ENCODE measurements at regions not wholly inside any gene's neighbourhood (a gene's known extent, or its start where the extent isn't known, plus 50 kb on each side); places are given as distances from the start of the nearest gene placed in this dataset.

DNA sequence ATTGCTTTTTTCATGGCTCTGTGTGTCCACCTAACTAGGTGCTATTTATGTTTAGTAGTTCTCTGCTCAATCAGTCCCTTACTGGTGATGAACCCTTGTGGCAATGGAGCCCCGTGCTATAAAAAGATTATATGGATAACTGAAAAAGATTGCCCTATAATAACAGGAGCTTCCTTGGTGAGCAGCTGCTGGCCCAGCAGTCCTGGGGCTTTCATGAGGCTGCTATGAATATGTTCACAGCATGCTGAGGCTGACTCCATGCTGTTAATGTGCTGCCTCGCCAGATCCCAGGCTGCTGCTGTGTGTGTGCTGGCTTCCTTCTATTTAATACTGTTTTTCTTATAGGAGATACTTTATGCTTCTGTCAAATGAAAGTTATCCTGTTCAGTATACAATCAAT, 357.5 kb downstream of the TAF11L14 start:
- peaks cover 0 to 3% (median 0%) of the 10 kb centered on the region in 7 donors for H3K9me3 Mint-ChIP-seq
- no CpG with 5 or more reads among the region's 2 CpGs for WGBS (ENCODE audit: insufficient coverage)
- intact Hi-C loops (cut with micrococcal nuclease): no loop called here
- H3K4me1 Mint-ChIP-seq: no peaks in the 10 kb centered on the region
- H3K4me2 ChIP-seq (replicated peaks; ENCODE audit: extremely low read depth, low read length, poor library complexity, severe bottlenecking): no peak overlapping the region
- H3K27ac Mint-ChIP-seq: no peak overlapping the region
- H3K36me3 Mint-ChIP-seq: no peaks in the 10 kb centered on the region
- no peaks in the 10 kb centered on the region for H3K36me3 ChIP-seq (replicated peaks in 1 of 2; ENCODE audit: control insufficient read depth in 1 of 2, insufficient read depth in 2 of 2, low read length in 2 of 2)
- H3K27ac ChIP-seq (ENCODE audit: low read depth in 1 of 2, low read length in 2 of 2): no peak overlapping the region
- H3K9ac ChIP-seq (ENCODE audit: insufficient read depth, low read length, poor library complexity, severe bottlenecking): no peak overlapping the region
- no peak overlapping the region for H3K4me3 Mint-ChIP-seq
- no peak overlapping the region for H3K4me3 ChIP-seq (replicated peaks in 1 of 3; ENCODE audit: low read depth in 2 of 3, low read length in 3 of 3)
- H3K27me3 ChIP-seq (ENCODE audit: control insufficient read depth in 2 of 2, insufficient read depth in 2 of 2, low read length in 2 of 2): no peaks in the 10 kb centered on the region
- H4K20me1 ChIP-seq (ENCODE audit: insufficient read depth, low read length): no peaks in the 10 kb centered on the region
- no peaks in the 10 kb centered on the region for H3K4me1 ChIP-seq (ENCODE audit: control insufficient read depth in 1 of 2, insufficient read depth in 2 of 2, low read length in 2 of 2)
- H3K9me3 ChIP-seq (replicated peaks in 1 of 2; ENCODE audit: control insufficient read depth in 1 of 2, insufficient read depth in 1 of 2, low read length in 2 of 2): no peaks in the 10 kb centered on the region
- no peak overlapping the region for H2AFZ ChIP-seq (ENCODE audit: insufficient read depth, low read depth, low read length, poor library complexity, severe bottlenecking)
- H3K79me2 ChIP-seq (ENCODE audit: insufficient read depth, low read length): no peaks in the 10 kb centered on the region
- peaks cover 0 to 1% (median 0%) of the 10 kb centered on the region in 3 donors for H3K27me3 Mint-ChIP-seq (ENCODE audit: low read depth in 3 of 3)
- TF ChIP-seq, protein P1, sequence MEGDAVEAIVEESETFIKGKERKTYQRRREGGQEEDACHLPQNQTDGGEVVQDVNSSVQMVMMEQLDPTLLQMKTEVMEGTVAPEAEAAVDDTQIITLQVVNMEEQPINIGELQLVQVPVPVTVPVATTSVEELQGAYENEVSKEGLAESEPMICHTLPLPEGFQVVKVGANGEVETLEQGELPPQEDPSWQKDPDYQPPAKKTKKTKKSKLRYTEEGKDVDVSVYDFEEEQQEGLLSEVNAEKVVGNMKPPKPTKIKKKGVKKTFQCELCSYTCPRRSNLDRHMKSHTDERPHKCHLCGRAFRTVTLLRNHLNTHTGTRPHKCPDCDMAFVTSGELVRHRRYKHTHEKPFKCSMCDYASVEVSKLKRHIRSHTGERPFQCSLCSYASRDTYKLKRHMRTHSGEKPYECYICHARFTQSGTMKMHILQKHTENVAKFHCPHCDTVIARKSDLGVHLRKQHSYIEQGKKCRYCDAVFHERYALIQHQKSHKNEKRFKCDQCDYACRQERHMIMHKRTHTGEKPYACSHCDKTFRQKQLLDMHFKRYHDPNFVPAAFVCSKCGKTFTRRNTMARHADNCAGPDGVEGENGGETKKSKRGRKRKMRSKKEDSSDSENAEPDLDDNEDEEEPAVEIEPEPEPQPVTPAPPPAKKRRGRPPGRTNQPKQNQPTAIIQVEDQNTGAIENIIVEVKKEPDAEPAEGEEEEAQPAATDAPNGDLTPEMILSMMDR (IDR thresholded peaks at IDR 0.05): no peak
- DNase-seq: no peak

DNA sequence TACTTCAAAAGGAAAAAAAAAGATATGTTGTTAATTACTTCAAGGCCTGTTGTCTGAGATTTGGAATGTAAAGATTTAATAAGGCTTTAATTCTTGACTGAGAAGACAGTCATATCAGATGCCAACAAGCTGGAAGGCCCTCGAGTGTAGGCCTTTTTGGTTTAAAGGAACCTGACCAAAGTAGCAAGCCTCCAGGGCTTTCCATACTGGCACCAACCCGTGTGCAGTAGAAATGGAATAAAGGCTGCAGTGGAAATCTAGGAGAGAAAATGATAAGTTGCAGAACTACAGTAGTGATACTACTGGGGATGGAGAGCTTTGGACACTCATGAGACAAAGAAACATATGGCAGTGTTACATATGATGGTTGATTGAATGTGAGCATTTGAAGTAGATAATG, 358.0 kb downstream of the TAF11L14 start:
- Mint-ChIP-seq H3K27me3 (ENCODE audit: low read depth in 3 of 3) (peaks cover 0 to 1% (median 0%) of the 10 kb centered on the region in 3 donors), H3K9me3 (peaks cover 0 to under 1% (median 0%) of the 10 kb centered on the region in 7 donors), H3K36me3 (no peaks in the 10 kb centered on the region), H3K4me3 (no peak overlapping the region), H3K27ac (no peak overlapping the region), H3K4me1 (no peaks in the 10 kb centered on the region)
- Histone ChIP-seq H4K20me1 (ENCODE audit: insufficient read depth, low read length) (no peaks in the 10 kb centered on the region), H2AFZ (ENCODE audit: insufficient read depth, low read depth, low read length, poor library complexity, severe bottlenecking) (no peak overlapping the region), H3K4me3 (replicated peaks in 1 of 3; ENCODE audit: low read depth in 2 of 3, low read length in 3 of 3) (no peak overlapping the region), H3K27ac (ENCODE audit: low read depth in 1 of 2, low read length in 2 of 2) (no peak overlapping the region), H3K9ac (ENCODE audit: insufficient read depth, low read length, poor library complexity, severe bottlenecking) (no peak overlapping the region), H3K36me3 (replicated peaks in 1 of 2; ENCODE audit: control insufficient read depth in 1 of 2, insufficient read depth in 2 of 2, low read length in 2 of 2) (no peaks in the 10 kb centered on the region), H3K9me3 (replicated peaks in 1 of 2; ENCODE audit: control insufficient read depth in 1 of 2, insufficient read depth in 1 of 2, low read length in 2 of 2) (no peaks in the 10 kb centered on the region), H3K79me2 (ENCODE audit: insufficient read depth, low read length) (no peaks in the 10 kb centered on the region), H3K4me1 (ENCODE audit: control insufficient read depth in 1 of 2, insufficient read depth in 2 of 2, low read length in 2 of 2) (no peaks in the 10 kb centered on the region), H3K27me3 (ENCODE audit: control insufficient read depth in 2 of 2, insufficient read depth in 2 of 2, low read length in 2 of 2) (no peaks in the 10 kb centered on the region), H3K4me2 (replicated peaks; ENCODE audit: extremely low read depth, low read length, poor library complexity, severe bottlenecking) (no peak overlapping the region)
- TF ChIP-seq, protein P1 (IDR thresholded peaks at IDR 0.05): no peak
- 88% methylated on average over 2 of the region's 2 CpGs for WGBS (ENCODE audit: insufficient coverage)
- no peak for DNase-seq
- intact Hi-C loops (cut with micrococcal nuclease): no loop called here

Data from CD14-positive monocyte (primary cell).